ENCODE measurements at regions not wholly inside any gene's neighbourhood (a gene's known extent, or its start where the extent isn't known, plus 50 kb on each side); places are given as distances from the start of the nearest gene placed in this dataset.

DNA sequence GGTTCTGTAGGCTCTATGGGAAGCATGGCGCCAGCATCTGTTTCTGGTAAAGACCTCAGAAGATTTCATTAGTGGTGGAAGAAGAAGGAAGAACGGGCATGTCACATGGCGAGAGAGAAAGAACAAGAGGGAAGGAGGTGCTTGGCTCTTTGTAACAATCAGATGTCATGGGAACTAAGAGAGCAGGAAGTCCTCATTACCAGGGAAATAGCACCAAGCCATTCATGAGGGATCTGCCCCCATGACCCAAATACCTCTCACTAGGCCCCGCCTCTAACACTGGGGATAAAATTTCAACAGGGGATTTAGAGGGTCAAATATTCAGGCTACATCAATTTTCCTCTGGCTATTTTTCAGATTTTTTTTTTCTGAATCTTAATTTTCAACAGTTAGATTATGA is 954.3 kb downstream of the SQOR start:
- Histone ChIP-seq H2AK5ac (ENCODE audit: insufficient read length, low read length) (no peak overlapping the region), H4K5ac (ENCODE audit: insufficient read length, low read depth, low read length) (no peak overlapping the region), H3K4me1 (ENCODE audit: insufficient read depth, low read length) (no peaks in the 10 kb centered on the region), H3K9ac (ENCODE audit: extremely low read depth, insufficient read length, low read length) (no peak overlapping the region), H3K23me2 (ENCODE audit: insufficient read length, low read depth, low read length, poor library complexity, severe bottlenecking) (no peaks in the 10 kb centered on the region), H2AFZ (ENCODE audit: low read length) (peak overlapping the region; percentile 59), H2BK5ac (ENCODE audit: insufficient read length, low read length) (no peak overlapping the region), H3K4ac (ENCODE audit: low read depth, low read length) (no peak overlapping the region), H3K56ac (ENCODE audit: insufficient read length, low read depth, low read length) (no peak overlapping the region), H3K4me2 (ENCODE audit: insufficient read depth, insufficient read length, low read length) (no peak overlapping the region), H2BK12ac (ENCODE audit: insufficient read length, low read depth, low read length) (no peak overlapping the region), H4K20me1 (ENCODE audit: control insufficient read depth, insufficient read depth, insufficient read length) (no peaks in the 10 kb centered on the region), H3K27me3 (ENCODE audit: insufficient read depth, low read length) (no peaks in the 10 kb centered on the region), H4K91ac (ENCODE audit: insufficient read length, low read depth, low read length) (no peak overlapping the region), H3K9me3 (ENCODE audit: control insufficient read depth, low read depth, low read length) (no peaks in the 10 kb centered on the region), H4K8ac (replicated peaks; ENCODE audit: insufficient read length, low read depth, low read length) (no peak overlapping the region), H3K14ac (ENCODE audit: insufficient read depth, low read length) (no peak overlapping the region), H3K18ac (ENCODE audit: insufficient read length, low read depth, low read length) (no peak overlapping the region), H2BK20ac (ENCODE audit: low read depth, low read length, poor library complexity, severe bottlenecking) (no peak overlapping the region), H2BK120ac (ENCODE audit: low read depth, low read length, poor library complexity, severe bottlenecking) (no peak overlapping the region), H3K79me2 (ENCODE audit: insufficient read depth, low read length) (no peaks in the 10 kb centered on the region), H3K23ac (ENCODE audit: insufficient read length, low read depth, low read length) (no peak overlapping the region), H3K27ac (ENCODE audit: insufficient read length, low read depth, low read length) (no peak overlapping the region), H2BK15ac (ENCODE audit: low read depth, low read length) (no peak overlapping the region), H3T11ph (ENCODE audit: low read length) (no peak overlapping the region), H3K79me1 (ENCODE audit: insufficient read depth, low read depth, low read length, poor library complexity, severe bottlenecking) (no peaks in the 10 kb centered on the region)
- Mint-ChIP-seq H3K9me3 (peaks cover 3 to 4% of the 10 kb centered on the region in 2 experiments; a peak in 1 of 5 replicates), H3K4me1 (0 out of 4 replicates have a peak, but pooled peaks cover 0 to 3% of the 10 kb centered on the region in 2 experiments), H3K27me3 (ENCODE audit: low read depth) (no peaks in the 10 kb centered on the region), H3K4me3 (no peak overlapping the region), H3K36me3 (ENCODE audit: insufficient read depth in 1 of 3, low read depth in 3 of 3) (peaks cover 0 to 2% (median 0%) of the 10 kb centered on the region in 3 experiments; a peak in 2 of 7 replicates), H3K27ac (no peak overlapping the region)
- no peak for TF ChIP-seq CTCF (conservative IDR thresholded peaks at IDR 0.05)
- no peak for DNase-seq
- no CpG with 5 or more reads among the region's 4 CpGs for WGBS (ENCODE audit: extremely low coverage, insufficient read length, low lambda C conversion rate)

Data from H9 (cell line).